ENCODE measurements at regions not wholly inside any gene's neighbourhood (a gene's known extent, or its start where the extent isn't known, plus 50 kb on each side); places are given as distances from the start of the nearest gene placed in this dataset.

DNA sequence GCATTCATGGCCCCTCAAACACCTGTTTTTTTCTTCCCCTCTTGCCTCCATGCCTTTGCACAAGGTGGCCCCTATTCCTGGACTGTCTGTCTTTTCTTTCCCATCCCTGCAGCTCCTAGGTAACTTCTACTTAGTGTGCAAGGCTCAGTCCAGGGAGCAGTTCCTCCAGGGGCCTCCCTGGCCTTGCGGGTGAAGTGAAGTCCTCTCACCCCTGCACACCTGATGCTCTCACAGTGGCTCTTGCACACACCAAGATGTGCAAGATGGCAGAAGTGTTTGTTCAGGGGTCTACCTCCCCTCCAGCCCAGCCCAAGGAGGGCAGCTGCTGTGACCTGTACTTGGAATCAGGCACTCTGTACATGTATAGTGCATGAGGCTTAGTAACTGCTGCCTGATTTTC is 236.8 kb upstream of the HS6ST1 start:
- TF ChIP-seq CTCF (IDR thresholded peaks at IDR 0.05) = no peak
- TF ChIP-seq POLR2A (IDR thresholded peaks at IDR 0.05) = no peak
- TF ChIP-seq EP300 (IDR thresholded peaks at IDR 0.05) = no peak
